Ovary (tissue), 3 donors: ENCODE measurements at regions not wholly inside any gene's neighbourhood (a gene's known extent, or its start where the extent isn't known, plus 50 kb on each side); places are given as distances from the start of the nearest gene placed in this dataset.
"Not testable (repeated sequence)": the region's sequence is repeated elsewhere in the genome, so short reads cannot be mapped to it uniquely, and the experiment has no call there.

Experiments
- EP300 ChIP-seq: sonication (generic); formaldehyde crosslinking; IDR thresholded peaks from one replicate; pipeline ENCODE4 v1.6.1; 2017; ENCODE audit warnings: antibody characterized with exemption
- TF ChIP-seq, protein P1 (sequence below), 3 donors: fragments of 450-650 bp in 2 of 3; fragments of 200-600 bp in 1 of 3; IDR thresholded peaks; one replicate each; pipeline versions ENCODE4 v1.5.1 to v1.8.0; 2016 to 2022; ENCODE audit warnings: antibody characterized with exemption in 3 of 3, mild to moderate bottlenecking in 1 of 3
- donor health status: DM: no; HTN: no; CAD: no.

DNA sequence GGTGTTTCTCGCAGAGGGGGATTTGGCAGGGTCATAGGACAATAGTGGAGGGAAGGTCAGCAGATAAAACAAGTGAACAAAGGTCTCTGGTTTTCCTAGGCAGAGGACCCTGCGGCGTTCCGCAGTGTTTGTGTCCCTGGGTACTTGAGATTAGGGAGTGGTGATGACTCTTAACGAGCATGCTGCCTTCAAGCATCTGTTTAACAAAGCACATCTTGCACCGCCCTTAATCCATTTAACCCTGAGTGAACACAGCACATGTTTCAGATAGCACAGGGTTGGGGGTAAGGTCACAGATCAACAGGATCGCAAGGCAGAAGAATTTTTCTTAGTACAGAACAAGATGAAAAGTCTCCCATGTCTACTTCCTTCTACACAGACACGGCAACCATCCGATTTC lies 75.6 kb upstream of the SOD1 start:
- TF ChIP-seq, protein P1, sequence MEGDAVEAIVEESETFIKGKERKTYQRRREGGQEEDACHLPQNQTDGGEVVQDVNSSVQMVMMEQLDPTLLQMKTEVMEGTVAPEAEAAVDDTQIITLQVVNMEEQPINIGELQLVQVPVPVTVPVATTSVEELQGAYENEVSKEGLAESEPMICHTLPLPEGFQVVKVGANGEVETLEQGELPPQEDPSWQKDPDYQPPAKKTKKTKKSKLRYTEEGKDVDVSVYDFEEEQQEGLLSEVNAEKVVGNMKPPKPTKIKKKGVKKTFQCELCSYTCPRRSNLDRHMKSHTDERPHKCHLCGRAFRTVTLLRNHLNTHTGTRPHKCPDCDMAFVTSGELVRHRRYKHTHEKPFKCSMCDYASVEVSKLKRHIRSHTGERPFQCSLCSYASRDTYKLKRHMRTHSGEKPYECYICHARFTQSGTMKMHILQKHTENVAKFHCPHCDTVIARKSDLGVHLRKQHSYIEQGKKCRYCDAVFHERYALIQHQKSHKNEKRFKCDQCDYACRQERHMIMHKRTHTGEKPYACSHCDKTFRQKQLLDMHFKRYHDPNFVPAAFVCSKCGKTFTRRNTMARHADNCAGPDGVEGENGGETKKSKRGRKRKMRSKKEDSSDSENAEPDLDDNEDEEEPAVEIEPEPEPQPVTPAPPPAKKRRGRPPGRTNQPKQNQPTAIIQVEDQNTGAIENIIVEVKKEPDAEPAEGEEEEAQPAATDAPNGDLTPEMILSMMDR (IDR thresholded peaks at IDR 0.05), result not testable (repeated sequence)
- TF ChIP-seq EP300, result not testable (repeated sequence)
